ENCODE measurements at regions not wholly inside any gene's neighbourhood (a gene's known extent, or its start where the extent isn't known, plus 50 kb on each side); places are given as distances from the start of the nearest gene placed in this dataset.

DNA sequence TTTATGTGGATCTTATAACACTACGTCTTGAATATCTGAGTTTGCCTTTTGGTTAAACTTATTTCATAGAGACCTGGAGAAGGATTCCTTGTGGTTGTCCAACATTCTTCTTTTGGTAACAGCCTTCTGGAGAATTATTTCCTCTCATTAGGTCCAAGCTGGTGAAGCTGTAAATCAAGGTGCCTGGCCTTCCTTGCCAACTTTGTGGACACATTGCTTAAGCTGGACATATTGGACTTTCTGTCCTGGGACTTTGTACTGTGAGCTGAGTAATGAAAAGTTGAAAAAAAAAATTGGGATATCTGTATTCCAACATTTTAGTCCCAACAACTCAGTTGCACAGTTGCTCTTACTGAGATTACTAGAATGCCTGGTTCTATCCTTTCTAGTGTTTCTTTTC, 186.2 kb downstream of the HAO1 start:
- TF ChIP-seq EGR1 (IDR thresholded peaks at IDR 0.05): no peak
- TF ChIP-seq, protein P1, sequence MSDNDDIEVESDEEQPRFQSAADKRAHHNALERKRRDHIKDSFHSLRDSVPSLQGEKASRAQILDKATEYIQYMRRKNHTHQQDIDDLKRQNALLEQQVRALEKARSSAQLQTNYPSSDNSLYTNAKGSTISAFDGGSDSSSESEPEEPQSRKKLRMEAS (IDR thresholded peaks at IDR 0.05): no peak
- TF ChIP-seq, protein P2, sequence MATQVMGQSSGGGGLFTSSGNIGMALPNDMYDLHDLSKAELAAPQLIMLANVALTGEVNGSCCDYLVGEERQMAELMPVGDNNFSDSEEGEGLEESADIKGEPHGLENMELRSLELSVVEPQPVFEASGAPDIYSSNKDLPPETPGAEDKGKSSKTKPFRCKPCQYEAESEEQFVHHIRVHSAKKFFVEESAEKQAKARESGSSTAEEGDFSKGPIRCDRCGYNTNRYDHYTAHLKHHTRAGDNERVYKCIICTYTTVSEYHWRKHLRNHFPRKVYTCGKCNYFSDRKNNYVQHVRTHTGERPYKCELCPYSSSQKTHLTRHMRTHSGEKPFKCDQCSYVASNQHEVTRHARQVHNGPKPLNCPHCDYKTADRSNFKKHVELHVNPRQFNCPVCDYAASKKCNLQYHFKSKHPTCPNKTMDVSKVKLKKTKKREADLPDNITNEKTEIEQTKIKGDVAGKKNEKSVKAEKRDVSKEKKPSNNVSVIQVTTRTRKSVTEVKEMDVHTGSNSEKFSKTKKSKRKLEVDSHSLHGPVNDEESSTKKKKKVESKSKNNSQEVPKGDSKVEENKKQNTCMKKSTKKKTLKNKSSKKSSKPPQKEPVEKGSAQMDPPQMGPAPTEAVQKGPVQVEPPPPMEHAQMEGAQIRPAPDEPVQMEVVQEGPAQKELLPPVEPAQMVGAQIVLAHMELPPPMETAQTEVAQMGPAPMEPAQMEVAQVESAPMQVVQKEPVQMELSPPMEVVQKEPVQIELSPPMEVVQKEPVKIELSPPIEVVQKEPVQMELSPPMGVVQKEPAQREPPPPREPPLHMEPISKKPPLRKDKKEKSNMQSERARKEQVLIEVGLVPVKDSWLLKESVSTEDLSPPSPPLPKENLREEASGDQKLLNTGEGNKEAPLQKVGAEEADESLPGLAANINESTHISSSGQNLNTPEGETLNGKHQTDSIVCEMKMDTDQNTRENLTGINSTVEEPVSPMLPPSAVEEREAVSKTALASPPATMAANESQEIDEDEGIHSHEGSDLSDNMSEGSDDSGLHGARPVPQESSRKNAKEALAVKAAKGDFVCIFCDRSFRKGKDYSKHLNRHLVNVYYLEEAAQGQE (IDR thresholded peaks at IDR 0.05; ENCODE audit: low read depth): no peak
- TF ChIP-seq EP300 (IDR thresholded peaks at IDR 0.05; ENCODE audit: borderline replicate concordance): no peak
- TF ChIP-seq RAD21 (IDR thresholded peaks at IDR 0.05; ENCODE audit: low read depth): no peak
- no peak for TF ChIP-seq TAF1 (IDR thresholded peaks at IDR 0.05; ENCODE audit: low read depth)
- no peak for TF ChIP-seq ZBTB7A (IDR thresholded peaks at IDR 0.05; ENCODE audit: low read depth)
- TF ChIP-seq, protein P3, sequence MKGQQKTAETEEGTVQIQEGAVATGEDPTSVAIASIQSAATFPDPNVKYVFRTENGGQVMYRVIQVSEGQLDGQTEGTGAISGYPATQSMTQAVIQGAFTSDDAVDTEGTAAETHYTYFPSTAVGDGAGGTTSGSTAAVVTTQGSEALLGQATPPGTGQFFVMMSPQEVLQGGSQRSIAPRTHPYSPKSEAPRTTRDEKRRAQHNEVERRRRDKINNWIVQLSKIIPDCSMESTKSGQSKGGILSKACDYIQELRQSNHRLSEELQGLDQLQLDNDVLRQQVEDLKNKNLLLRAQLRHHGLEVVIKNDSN (IDR thresholded peaks at IDR 0.05): no peak
- TF ChIP-seq TCF12 (IDR thresholded peaks at IDR 0.05; ENCODE audit: low read depth): no peak
- TF ChIP-seq YY1 (IDR thresholded peaks at IDR 0.05; ENCODE audit: low read depth): no peak
- no peak for TF ChIP-seq CREB1 (IDR thresholded peaks at IDR 0.05; ENCODE audit: low read depth)
- TF ChIP-seq TEAD4 (IDR thresholded peaks at IDR 0.05): no peak
- TF ChIP-seq CEBPB (IDR thresholded peaks at IDR 0.05): no peak
